ENCODE measurements at regions not wholly inside any gene's neighbourhood (a gene's known extent, or its start where the extent isn't known, plus 50 kb on each side); places are given as distances from the start of the nearest gene placed in this dataset.

- H3K18ac ChIP-seq (ENCODE audit: low read depth, low read length) = no peak overlapping the region
- no peaks in the 10 kb centered on the region for H3K79me1 ChIP-seq (ENCODE audit: low read depth in 1 of 2, low read length in 2 of 2)
- no peak overlapping the region for H3K9ac ChIP-seq (ENCODE audit: low read depth, low read length)
- H3K9me3 ChIP-seq (ENCODE audit: control insufficient read depth, insufficient read depth, low read length) = no peaks in the 10 kb centered on the region
- H2BK5ac ChIP-seq (ENCODE audit: low read depth, low read length, poor library complexity, severe bottlenecking) = no peak overlapping the region
- no peak overlapping the region for H3K23ac ChIP-seq (ENCODE audit: low read depth, low read length)
- H2AFZ ChIP-seq (replicated peaks; ENCODE audit: low read length, poor library complexity) = no peak overlapping the region
- H3K56ac ChIP-seq (ENCODE audit: extremely low read depth, insufficient read depth, low read length) = no peak overlapping the region
- TF ChIP-seq MAZ (IDR thresholded peaks at IDR 0.05; ENCODE audit: borderline replicate concordance, low read depth, low read length) (no peak), CEBPB (IDR thresholded peaks at IDR 0.05; ENCODE audit: low read depth, low read length) (no peak), FOS (IDR thresholded peaks at IDR 0.05; ENCODE audit: low read depth, low read length) (no peak), BHLHE40 (IDR thresholded peaks at IDR 0.05; ENCODE audit: low read depth, low read length) (no peak), SMC3 (IDR thresholded peaks at IDR 0.05; ENCODE audit: low read depth, low read length) (no peak), USF2 (IDR thresholded peaks at IDR 0.05; ENCODE audit: low read depth, low read length) (no peak), ELK1 (IDR thresholded peaks at IDR 0.05; ENCODE audit: borderline replicate concordance, low read depth, low read length) (no peak), RAD21 (IDR thresholded peaks at IDR 0.05; ENCODE audit: low read length) (no peak), CTCF (conservative IDR thresholded peaks at IDR 0.05; ENCODE audit: low read depth, low read length) (no peak), MAFK (IDR thresholded peaks at IDR 0.05; ENCODE audit: low read depth, low read length) (no peak), RFX5 (IDR thresholded peaks at IDR 0.05; ENCODE audit: low read depth, low read length) (no peak), POLR2A (IDR thresholded peaks at IDR 0.05; ENCODE audit: low read depth, low read length) (no peak), NFE2L2 (IDR thresholded peaks at IDR 0.05; ENCODE audit: low read depth, low read length) (no peak), CHD1 (IDR thresholded peaks at IDR 0.05; ENCODE audit: low read depth, low read length) (no peak)
- no peaks in the 10 kb centered on the region for H4K20me1 ChIP-seq (ENCODE audit: insufficient read depth, low read length)
- ChIA-PET CTCF (no interaction called here), POLR2A (ENCODE audit: unreplicated experiment) (interaction anchor here (0.7 kb wide), 1 partner anchor 294 kb away, joined by 3 read pairs; no protein-coding TSS in a partner anchor)
- H2AK5ac ChIP-seq (ENCODE audit: low read depth, low read length) = no peak overlapping the region
- no peak overlapping the region for H2BK20ac ChIP-seq (ENCODE audit: low read depth, low read length)
- H3K9me1 ChIP-seq (ENCODE audit: insufficient read depth, low read length) = no peaks in the 10 kb centered on the region
- H4K91ac ChIP-seq (ENCODE audit: insufficient read depth, low read depth, low read length) = no peak overlapping the region
- intact Hi-C loops (cut with micrococcal nuclease) (no loop called here), in situ Hi-C loops (cut with MboI; ENCODE audit: low sequenced_read_pairs) (no loop called here), dilution Hi-C loops (cut with HindIII; ENCODE audit: low sequenced_read_pairs, unreplicated experiment) (no loop called here)
- no peak overlapping the region for H4K5ac ChIP-seq (ENCODE audit: low read depth, low read length)
- H3K4me2 ChIP-seq (ENCODE audit: low read depth, low read length) = no peak overlapping the region
- DNase-seq (no peak), ATAC-seq (ENCODE audit: low read depth) (no peak)
- no peak overlapping the region for H2BK15ac ChIP-seq (ENCODE audit: low read depth, low read length)
- H3K4me1 ChIP-seq (ENCODE audit: control insufficient read depth, insufficient read depth, low read length) = no peaks in the 10 kb centered on the region
- no peak overlapping the region for H4K8ac ChIP-seq (ENCODE audit: low read depth in 2 of 2, low read length in 2 of 2)
- no peaks in the 10 kb centered on the region for H3K36me3 ChIP-seq (ENCODE audit: control insufficient read depth, insufficient read depth, low read length)
- no peak overlapping the region for H3K27ac ChIP-seq (ENCODE audit: insufficient read depth, low read length)
- no CpG with 5 or more reads among the region's 1 CpG for WGBS, 2 experiments (ENCODE audit: extremely low coverage in 2 of 2, insufficient read length in 1 of 2)
- H3K4me3 ChIP-seq (ENCODE audit: insufficient read depth, low read depth, low read length) = no peak overlapping the region
- no peak overlapping the region for H3K4ac ChIP-seq (ENCODE audit: low read depth, low read length)
- no peaks in the 10 kb centered on the region for H3K27me3 ChIP-seq (ENCODE audit: control insufficient read depth, insufficient read depth, low read length)
- BruUV-seq (replicated peaks) = no TSS peak
- no peak overlapping the region for H2AK9ac ChIP-seq (replicated peaks; ENCODE audit: low read depth, low read length, poor library complexity)
- H3K14ac ChIP-seq (replicated peaks; ENCODE audit: low read depth, low read length) = no peak overlapping the region
- no peak overlapping the region for H2BK120ac ChIP-seq (ENCODE audit: low read depth, low read length)
Observed at GRCh38 chr13:65103351-65103750, 2126.8 kb downstream of the PCDH9 start.
